ENCODE measurements at regions not wholly inside any gene's neighbourhood (a gene's known extent, or its start where the extent isn't known, plus 50 kb on each side); places are given as distances from the start of the nearest gene placed in this dataset.

- no peak for TF ChIP-seq CTCF (IDR thresholded peaks at IDR 0.05)
- no peak for TF ChIP-seq EP300 (IDR thresholded peaks at IDR 0.05)
- TF ChIP-seq POLR2A (IDR thresholded peaks at IDR 0.05): no peak
Measured at GRCh38 chr5:101047181-101047580, 144.1 kb upstream of the ST8SIA4 start.
